ENCODE measurements at regions not wholly inside any gene's neighbourhood (a gene's known extent, or its start where the extent isn't known, plus 50 kb on each side); places are given as distances from the start of the nearest gene placed in this dataset.
A peak's percentile ranks its signal among the peaks of the same experiment; 100 is the strongest.

DNA sequence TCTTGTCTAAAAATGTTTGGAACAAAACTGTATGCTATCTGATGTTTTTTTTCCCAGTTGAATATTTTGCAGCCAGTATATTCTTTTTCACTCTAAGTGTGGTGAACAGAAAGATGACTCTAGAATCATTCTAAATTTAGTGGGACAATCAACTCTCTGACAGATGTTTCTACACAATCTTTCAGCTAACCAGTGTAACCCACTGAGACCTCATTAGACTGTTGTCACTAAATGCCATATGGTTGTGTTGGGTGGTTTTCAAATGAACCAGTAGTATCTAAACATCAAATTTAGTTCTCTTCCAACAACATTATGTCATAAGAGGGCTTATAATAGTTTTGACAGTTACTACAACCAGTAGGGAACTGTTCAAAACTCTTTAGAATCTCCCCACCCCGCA, 129.6 kb upstream of the PRLR start:
- no peak for DNase-seq

DNA sequence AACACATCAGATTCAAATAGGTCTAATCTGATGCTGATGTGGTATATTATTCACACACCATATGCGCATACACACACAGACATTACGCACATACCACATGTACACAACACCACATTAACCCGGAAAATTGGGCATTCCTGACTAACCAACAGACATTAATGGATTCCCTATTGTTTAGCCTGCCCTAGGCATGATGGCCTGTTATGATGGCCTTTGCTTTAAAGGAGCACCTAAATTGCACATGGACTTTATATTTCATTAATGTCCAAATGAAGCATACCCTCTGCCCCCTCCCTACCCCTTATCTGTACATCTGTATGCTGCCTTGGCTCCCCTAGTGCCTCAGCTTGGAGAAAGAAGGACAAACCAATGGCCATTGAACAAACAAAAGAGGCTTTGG, 127.7 kb upstream of the PRLR start:
- no peak for DNase-seq

DNA sequence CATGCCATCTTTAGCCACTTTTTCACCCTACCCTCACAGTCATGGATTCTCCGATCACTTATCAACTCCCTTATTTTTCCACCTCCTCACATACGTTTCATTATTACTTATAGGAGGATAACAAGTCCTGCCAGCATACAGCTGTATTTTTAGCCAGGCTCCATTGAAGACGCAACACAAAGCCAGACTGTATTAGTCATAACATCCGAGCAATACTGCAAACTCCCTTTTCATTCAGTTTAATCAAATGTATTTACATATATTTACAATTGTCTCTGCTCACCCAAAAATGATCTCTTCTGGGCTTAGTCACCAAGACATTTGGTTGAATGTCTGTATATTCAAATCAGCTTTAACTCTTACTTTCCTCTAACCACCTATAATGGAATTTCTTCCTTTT, 126.4 kb upstream of the PRLR start:
- no peak for DNase-seq

DNA sequence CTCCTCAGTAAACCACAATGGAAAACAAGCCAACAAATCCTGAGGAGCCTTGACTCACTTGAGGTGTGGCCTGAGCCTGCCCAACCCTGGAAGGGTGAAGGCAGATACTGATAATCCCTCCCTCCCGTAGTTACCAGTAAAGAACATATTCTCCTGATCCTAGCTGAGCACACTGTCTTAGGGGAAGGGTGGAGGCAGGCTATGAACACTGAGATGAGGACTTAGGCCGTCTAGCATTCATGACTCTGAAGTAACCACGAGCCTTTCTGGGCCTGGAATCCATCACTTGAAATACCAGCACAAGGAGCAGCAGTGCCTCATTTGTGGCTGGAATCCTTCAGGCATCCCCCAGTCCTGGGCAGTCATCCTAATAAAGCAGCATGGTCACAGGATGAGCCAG, 124.5 kb upstream of the PRLR start:
- DNase-seq: no peak

DNA sequence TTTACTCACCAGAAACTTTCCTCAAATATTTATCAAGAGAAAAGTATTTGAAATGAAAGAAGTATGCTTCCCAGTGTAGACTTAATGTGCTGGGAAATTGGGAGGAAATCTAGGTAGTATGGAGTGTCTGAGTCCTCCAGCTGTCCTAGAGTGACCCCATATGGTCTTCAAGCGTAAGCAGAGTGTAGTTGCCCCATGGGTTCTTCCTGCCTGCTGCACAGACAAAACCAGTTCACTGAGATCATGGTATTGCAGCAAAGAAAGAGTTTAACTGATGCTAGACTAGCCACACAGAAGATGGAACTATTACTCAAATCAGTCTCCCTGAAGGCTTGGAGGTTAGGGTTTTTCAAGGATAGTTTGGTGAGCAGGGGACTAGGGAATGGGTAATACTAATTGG, 114.9 kb upstream of the PRLR start:
- no peak for DNase-seq

DNA sequence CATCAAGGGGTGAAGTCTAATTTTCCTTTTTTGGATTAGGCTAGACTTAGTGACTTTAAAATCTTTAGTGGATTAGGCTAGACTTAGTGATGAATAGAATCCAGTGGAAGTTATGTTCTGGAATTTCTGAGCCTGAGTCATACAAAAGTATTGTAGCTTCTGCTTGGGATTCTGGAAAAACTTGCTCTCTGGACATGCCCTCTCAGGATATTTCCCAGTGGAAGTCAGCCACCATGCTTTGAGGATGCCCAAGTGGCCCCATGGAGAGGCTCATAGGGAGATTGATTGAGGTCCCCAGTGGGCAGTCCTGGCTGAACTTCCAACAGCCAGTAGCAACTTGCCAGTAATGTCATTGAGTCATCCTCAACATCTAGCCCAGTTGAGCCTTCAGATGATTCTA, 112.4 kb upstream of the PRLR start:
- DNase-seq: no peak

DNA sequence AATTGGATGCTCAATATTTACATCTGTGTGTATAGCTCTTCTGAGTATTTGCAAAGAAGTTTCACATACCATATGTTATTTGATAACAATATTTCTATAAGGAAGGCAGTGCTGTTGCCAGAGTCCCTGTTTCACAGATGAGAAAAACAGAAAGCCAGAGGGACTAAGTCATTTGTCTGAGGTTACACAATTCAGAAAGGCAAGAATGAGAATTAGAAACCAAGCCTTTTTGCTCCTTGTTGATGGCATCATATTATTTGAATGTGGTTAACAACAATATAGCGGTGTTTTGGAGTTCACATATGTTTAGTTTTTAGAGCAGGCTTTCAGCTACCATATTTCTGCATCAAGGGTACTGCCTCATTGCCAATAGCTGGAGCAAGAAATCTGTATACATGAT, 110.9 kb upstream of the PRLR start:
- DNase-seq: no peak

DNA sequence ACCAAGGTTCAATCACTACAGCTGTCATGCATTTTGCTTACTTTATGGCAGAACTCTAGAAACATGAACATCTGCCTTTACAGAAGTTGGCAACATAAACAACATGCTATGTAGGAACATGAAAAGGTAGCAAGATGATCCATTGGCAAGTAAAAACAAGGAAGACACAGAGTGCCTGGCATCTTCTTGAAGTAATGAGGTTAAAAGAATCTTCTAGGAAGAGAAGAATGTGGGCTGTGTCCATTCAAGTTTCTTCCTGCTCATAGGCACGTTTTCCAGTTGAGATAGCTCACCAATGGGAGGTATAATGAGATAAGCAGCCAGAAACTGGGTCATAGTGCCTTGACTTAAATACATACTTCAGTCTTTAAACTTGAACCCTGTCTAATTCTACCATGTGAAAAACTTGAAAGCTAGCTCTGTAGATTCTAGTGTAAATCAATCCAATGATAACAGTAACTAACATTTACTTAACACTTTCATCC, 109.4 kb upstream of the PRLR start:
- no peak for DNase-seq

DNA sequence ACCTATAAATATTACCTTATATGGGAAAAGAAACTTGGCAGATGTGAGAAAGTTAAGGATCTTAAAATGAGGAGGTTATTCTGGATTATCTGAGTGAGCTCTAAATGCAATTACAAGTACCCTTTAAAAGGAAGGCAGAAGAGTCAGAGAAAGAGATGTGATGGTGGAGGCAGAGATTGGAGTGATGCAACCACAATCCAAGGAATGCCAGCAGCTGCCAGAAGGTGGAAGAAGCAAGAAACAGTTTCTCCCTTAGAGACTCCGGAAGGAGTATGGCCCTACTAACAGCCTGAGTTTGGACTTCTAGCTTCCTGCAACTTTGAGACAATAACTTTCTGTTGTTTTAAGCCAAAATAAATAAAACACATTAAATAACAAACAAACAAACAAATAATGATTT, 108.7 kb upstream of the PRLR start:
- no peak for DNase-seq

DNA sequence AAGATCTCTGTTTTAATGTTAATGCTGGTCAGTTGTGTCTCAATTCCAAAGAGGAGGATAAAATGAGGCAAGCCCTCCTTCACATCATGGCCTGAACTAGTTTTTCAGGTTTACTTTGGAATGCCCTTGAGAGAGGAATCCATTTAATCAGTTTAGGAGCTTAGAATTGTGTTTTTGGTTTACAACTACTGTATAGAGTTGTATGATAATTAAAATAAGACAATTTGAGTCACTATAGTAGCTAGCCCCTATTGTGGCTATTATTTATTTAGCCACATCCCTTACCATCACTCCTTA, 107.8 kb upstream of the PRLR start:
- no peak for DNase-seq

DNA sequence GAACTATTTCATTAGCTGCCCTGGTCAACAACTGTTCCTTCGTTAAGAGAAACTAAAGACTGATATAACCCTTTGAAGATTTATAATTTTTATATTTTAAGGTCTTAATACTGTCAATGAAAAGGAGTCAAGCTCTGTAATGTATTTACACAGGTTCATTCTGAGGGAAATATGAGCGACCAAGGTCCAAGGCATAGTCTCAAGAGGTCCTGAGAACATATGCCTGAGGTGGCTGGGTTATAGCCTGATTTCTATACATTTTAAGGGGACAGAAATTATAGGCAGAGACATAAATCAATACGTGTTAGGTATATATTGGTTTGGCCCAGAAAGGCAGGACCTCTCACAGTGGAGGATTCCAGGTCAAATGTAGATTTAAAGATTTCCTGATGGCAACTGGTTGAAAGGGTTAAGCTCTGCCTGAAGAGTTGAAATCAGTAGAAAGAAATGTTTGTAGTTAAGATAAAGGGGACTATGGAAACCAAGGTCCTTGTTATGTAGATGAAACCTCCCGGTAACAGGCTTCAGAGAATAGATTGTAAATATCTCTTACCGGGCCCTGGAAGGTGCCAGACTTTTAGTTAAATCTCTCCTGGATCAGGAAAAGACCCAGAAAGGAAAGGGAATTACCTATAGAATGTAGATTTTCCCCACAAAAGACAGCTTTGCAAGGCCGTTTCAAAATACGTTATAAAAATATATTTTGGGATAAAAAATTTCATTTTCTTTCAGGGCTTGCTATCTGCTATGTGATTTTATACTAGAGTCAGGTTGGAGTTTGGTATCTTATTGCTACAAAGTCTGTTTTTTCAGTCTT, 107.3 kb upstream of the PRLR start:
- DNase-seq: no peak

DNA sequence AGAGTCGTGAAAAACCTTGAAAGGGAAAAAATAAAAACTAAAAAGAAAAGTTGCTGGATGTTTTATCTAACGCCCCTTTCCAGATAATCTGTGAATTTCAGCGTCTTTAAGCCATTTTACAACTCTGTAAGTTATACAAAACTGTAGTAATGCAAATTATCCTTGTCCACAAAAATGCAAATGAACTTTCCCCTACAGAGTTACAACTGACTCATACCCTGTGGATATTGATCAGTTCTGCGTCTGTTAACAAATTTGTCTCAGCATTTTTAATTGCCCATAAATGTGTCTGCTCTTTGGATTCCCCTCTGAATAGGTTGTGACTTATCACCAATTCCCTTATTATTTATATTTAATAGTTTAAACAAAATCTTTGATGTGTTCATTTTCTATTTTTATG, 105.9 kb upstream of the PRLR start:
- DNase-seq: no peak

DNA sequence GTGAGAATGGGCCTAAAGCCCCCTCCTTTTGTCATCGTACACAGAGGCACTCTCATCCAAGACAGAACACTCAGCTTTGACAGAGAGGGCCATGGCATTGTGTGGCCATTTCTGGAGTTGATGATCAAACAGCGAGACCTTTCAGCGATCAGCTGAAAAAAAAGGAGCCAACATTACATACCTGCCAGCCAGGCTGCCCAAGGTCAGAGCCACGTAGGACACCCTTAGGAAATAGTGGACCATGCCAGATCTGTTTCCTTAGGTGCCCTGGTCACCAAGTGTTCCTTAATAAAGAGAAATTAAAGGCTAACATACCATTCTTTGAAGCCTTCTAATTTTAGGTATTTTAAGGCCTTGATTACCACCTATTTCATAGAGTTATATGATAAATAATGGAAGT, 105.5 kb upstream of the PRLR start:
- no peak for DNase-seq

DNA sequence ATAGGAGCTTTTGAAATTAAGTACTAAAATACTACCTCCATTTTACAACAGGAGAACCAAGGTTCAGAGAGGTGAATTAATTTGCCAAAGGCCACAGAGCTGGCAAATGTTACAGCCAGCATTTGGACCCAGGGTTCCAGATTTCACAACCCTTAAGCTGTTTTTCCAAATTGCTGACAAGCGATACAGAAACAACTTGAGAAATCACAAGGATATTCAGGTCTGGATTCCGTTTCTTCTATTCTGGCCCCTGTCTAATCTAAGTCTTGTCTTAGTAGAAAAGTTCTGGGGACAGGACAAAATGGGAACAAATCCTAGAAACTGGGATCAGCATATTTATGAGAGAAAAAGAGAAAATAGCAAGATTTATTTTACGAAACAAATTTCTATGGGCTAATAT, 103.1 kb upstream of the PRLR start:
- no peak for DNase-seq

DNA sequence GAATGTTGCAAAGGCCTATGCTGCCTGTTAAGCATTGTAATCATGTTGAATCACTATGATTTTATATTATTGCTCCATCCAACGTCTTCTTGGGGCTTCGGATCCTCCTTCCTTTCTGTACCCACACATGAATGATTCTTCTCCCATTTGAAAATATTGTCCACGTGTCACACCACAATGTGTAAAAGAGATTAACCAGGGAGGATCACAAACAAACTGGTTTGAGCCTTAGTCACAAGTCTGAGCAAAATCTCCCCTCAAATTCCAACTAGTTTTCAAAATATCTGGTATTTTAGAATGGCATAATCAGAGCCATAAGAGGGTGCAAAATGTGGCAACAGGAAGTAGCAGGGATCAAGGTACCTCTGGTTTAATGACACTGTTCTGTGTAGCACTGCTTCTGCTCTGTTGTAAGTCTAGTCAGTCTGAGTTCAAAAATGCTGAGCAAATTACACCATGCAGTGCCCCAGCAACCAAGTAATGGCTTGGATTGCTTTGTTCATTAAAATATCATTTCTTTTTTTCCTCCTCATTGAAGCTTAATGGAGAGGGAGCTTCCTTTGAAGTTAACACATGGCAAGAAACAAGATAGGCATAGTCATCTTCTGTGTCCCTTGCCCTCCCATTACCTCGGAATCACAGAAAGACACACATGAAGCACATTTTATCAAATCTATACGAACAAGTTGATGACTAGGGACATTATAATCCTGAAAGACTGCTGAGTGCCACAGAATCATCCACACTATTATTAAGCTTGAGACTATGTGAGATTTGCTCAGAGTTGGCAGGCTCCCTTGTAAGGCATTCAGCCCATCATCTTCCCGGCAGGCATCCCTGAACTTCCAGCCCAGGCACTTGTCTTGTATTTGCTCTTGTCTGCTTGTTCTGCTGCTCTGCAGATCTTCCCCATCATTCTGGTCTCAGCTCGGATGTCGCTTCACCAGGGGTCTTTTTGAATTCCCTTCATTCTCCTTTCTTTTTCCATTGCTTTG, 102.0 kb upstream of the PRLR start:
- no peak for DNase-seq

DNA sequence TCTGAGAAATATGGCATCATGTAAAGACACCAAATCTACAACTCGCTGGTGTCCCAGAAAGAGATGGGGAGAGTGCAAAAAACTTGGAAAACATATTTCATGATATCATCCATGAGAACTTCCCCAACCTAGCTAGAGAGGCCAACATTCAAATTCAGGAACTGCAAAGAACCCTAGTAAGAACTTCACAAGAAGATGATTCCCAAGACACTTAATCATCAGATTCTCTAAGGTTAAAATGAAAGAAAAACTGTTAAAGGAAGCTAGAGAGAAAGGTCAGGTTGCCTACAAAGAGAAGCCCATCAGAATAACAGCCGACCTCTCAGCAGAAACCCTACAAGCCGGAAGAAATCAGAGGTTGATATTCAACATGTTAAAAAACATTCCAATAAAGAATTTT, 95.5 kb upstream of the PRLR start:
- no peak for DNase-seq

DNA sequence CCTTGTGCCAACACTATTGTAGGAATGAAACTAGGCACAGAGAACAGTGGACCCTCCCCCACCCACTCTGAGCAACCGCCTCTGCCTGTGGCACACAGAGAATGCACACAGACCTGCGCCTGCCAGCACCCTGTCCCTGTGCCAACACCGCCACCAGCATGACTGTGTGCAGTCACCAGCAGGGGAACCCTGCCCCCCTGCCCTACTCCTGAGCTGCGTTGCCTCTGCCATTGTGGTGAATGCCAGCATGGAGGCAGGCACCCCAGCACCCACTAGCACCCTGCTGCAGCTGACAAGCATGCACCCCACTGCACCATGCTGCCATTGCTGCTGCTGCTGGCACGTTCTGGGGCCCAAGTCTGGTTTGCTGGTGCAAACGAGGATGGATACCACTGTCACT, 94.4 kb upstream of the PRLR start:
- DNase-seq: no peak

DNA sequence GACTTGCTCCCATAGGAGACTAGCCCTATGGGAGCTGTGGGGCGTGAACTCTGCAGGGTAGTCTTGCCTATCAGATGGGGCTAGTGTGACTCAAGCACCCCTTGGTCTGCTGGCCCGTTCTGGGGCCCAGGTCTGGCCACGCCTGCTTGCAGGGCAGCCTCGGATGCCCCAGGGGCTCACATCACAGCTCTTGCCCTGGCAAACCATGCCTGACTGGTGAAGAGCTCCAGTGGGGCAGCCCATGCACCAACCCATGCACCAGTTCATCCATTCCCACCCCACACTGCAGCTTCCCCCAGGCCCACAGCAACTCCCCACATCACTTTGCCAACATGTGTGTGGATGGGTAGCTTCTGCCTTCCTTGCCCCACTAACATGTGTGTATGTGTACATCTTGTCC, 93.9 kb upstream of the PRLR start:
- no peak for DNase-seq

DNA sequence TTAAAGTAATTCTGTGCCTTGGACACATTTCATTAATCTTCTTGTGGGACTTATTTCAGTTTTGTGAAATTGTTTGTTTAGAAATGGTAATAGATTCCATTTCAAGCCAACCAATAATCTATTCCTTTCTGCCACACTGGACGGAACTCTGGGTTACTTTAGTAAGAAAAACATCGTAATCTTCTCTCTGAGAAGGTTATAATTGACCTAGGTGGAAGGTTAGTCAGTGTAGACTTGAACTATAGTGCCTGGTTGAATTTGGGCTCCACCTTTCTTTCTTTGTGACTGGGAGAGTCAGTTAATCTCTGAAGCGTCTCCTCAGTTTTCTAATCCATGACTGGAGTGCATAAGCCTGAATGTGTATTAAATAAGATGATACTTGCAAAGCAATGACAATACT, 89.7 kb upstream of the PRLR start:
- no peak for DNase-seq

DNA sequence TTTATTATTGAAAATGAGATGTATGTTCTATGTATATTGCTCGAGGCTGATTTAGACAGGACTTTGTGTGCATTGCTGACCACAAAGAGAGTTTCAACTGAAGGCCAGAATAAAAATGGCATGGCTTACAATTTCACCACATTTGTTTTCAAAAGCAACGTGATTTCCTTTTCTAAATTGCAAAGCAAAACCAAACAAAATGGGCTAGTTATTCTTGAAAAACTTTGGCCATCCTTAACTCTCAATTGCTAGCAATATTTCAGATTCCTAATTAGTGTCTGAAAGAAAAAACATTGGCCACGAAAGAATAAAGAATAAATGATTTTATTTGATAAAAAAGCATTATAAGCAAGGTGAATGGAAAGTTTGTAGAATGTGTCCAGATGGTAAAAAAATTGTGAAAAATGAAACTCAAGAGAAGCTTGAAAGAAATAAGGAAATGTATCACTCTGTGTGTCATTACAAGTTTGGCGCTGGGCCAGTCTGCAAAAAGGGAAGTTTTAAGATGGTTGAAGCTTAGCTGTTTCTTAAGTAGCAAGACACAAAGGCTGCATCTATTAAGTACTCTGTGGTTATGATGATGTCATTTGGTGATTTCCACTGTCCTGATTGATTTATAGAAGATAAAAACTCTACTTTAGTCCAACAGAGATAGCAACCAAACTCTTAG, 89.2 kb upstream of the PRLR start:
- DNase-seq: peak; percentile 62

DNA sequence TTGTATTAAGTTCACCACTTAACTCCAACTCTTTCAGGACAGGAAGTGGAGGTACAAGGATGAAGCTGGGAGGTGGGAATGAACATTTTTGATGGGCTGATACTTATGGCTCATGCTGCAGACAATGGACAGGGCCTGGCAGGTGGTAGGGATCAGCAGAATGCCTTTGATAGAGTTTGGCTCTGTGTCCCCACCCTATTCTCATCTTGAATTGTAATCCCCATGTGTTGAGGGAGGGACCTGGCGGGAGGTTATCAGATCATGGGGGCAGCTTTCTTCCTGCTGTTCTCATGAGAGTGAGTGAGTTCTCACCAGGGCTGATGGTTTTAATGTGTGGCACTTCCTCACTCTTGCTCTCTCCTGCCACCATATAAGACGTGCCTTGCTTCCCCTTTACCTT, 87.3 kb upstream of the PRLR start:
- DNase-seq: no peak

DNA sequence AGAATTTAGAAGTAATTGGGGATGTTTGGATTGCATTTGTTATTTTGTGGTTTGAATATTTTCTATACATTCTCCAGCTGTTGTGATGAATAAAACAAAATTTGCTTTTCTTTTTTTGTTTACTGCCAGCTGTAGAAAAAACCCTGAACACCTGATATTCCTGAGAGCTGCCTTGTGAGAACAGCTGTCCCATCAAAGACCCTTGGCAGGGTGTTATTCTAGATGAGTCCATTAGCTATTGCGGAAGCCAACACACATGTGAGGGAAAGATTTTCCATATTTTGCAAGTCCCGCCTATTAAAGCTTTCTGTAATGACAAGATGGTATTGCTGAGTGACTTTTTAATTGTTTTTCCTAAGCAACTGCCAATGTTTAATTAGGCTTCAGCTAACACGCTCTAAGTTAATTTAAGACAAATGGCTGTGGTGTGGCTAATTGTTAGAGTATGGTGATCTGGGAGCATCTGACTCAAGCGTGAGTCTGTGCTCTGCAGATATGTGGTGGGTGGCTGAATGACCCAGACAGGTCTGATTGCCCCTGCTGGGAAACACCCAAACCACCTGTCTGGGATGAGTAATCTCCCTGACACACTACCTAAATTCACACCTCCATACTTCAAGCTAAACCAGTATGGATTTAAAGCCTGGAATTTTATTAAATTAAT, 86.5 kb upstream of the PRLR start:
- no peak for DNase-seq

DNA sequence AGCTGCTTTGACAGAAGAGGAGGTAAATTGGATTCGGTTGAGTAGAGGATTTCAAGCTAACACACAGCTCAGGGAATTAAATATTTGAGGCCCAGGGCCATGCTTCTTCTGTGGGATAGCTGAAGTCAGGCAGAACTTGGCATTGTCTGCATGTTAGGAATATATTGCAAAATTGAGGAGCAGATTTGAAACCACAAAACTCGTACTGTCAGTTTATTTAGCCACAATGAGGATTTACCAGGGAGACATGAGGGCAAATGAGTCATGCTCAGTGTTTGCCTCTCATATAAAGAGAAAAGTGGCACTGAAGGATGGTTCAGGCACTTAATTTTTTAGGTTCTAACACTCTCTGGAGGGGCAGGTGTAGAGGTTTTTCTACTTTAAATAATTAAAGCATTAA, 83.0 kb upstream of the PRLR start:
- DNase-seq: no peak

Measured in activated naive CD4-positive, alpha-beta T cell treated with anti-CD3 and anti-CD28 coated beads, Interleukin-2, amount 50 U/mL, for 16 hours (primary cell).